WERI-Rb-1 (cell line): ENCODE measurements at regions not wholly inside any gene's neighbourhood (a gene's known extent, or its start where the extent isn't known, plus 50 kb on each side); places are given as distances from the start of the nearest gene placed in this dataset.

ENCODE experiments used
- DNase-seq: peaks from one replicate; pipeline ENCODE4 v3.0.0-alpha.2; 2020
- H3K27ac ChIP-seq: fragments of 250-450 bp; sonication (Bioruptor Pico); 2 replicates; pipeline ENCODE4 v1.5.1; 2020; ENCODE audit warnings: mild to moderate bottlenecking, moderate library complexity
- H3K27me3 ChIP-seq: fragments of 250-450 bp; sonication (Bioruptor Pico); 2 replicates; pipeline ENCODE4 v1.5.1; 2021; ENCODE audit warnings: mild to moderate bottlenecking, low read depth, moderate library complexity; ENCODE audit not compliant: insufficient read depth, severe bottlenecking
- H3K36me3 ChIP-seq: fragments of 250-450 bp; sonication (Bioruptor Pico); 2 replicates; pipeline ENCODE4 v1.5.1; 2020; ENCODE audit warnings: mild to moderate bottlenecking, moderate library complexity
- H3K4me3 ChIP-seq: 2 replicates; pipeline ENCODE4 v1.5.1; 2011; ENCODE audit warnings: low read depth, mild to moderate bottlenecking, control low read depth, low read length
- H3K9me3 ChIP-seq: fragments of 250-450 bp; sonication (Bioruptor Pico); 2 replicates; pipeline ENCODE4 v1.5.1; 2021; ENCODE audit warnings: mild to moderate bottlenecking, moderate library complexity; ENCODE audit not compliant: severe bottlenecking
- TF ChIP-seq, protein P1 (sequence below): IDR thresholded peaks from 2 replicates; pipeline ENCODE4 v1.5.1; 2011; ENCODE audit warnings: low read depth, mild to moderate bottlenecking, control low read depth, inconsistent platforms, low read length

GRCh38 chr6:15990179-15990578, 138.7 kb upstream of the MYLIP start:
- Histone ChIP-seq H3K27ac (no peak overlapping the region), H3K9me3 (no peaks in the 10 kb centered on the region), H3K4me3 (no peak overlapping the region), H3K27me3 (no peaks in the 10 kb centered on the region), H3K36me3 (no peaks in the 10 kb centered on the region)
- no peak for DNase-seq
- TF ChIP-seq, protein P1, sequence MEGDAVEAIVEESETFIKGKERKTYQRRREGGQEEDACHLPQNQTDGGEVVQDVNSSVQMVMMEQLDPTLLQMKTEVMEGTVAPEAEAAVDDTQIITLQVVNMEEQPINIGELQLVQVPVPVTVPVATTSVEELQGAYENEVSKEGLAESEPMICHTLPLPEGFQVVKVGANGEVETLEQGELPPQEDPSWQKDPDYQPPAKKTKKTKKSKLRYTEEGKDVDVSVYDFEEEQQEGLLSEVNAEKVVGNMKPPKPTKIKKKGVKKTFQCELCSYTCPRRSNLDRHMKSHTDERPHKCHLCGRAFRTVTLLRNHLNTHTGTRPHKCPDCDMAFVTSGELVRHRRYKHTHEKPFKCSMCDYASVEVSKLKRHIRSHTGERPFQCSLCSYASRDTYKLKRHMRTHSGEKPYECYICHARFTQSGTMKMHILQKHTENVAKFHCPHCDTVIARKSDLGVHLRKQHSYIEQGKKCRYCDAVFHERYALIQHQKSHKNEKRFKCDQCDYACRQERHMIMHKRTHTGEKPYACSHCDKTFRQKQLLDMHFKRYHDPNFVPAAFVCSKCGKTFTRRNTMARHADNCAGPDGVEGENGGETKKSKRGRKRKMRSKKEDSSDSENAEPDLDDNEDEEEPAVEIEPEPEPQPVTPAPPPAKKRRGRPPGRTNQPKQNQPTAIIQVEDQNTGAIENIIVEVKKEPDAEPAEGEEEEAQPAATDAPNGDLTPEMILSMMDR, result no peak

DNA sequence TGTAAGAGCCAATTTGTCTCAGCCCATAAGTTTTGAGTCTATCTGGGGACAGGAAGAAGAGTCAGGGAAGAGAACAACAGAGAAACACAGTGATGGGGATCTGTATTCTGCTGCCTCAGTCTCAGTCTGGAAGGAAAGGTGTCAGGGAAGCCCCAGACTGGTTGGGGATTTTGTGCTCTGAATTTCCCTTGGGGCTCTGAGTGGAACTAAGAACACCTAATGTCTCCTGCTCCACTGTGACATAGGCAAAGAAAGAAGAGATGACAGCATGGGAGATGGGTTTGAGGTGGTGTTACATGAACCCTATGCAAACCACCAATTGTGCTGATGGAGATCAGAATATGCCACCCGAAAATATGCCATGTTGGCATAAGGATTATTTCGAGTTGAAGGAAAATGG, 139.5 kb upstream of the MYLIP start:
- no peak for DNase-seq
- Histone ChIP-seq H3K9me3 (no peaks in the 10 kb centered on the region), H3K4me3 (no peak overlapping the region), H3K36me3 (no peaks in the 10 kb centered on the region), H3K27ac (no peak overlapping the region), H3K27me3 (no peaks in the 10 kb centered on the region)
- TF ChIP-seq, protein P1, result no peak

GRCh38 chr6:15987569-15987968, 141.3 kb upstream of the MYLIP start:
- no peaks in the 10 kb centered on the region for H3K27me3 ChIP-seq
- no peak overlapping the region for H3K27ac ChIP-seq
- H3K9me3 ChIP-seq, result no peaks in the 10 kb centered on the region
- TF ChIP-seq, protein P1, result no peak
- no peak for DNase-seq
- H3K36me3 ChIP-seq, result no peaks in the 10 kb centered on the region
- no peak overlapping the region for H3K4me3 ChIP-seq

- H3K36me3 ChIP-seq, result no peaks in the 10 kb centered on the region
- no peak overlapping the region for H3K4me3 ChIP-seq
- no peaks in the 10 kb centered on the region for H3K9me3 ChIP-seq
- H3K27me3 ChIP-seq, result no peaks in the 10 kb centered on the region
- H3K27ac ChIP-seq, result no peak overlapping the region
- no peak for DNase-seq
- TF ChIP-seq, protein P1, result no peak
These were observed 142.8 kb upstream of the MYLIP start for GRCh38 chr6:15986027-15986629.

DNA sequence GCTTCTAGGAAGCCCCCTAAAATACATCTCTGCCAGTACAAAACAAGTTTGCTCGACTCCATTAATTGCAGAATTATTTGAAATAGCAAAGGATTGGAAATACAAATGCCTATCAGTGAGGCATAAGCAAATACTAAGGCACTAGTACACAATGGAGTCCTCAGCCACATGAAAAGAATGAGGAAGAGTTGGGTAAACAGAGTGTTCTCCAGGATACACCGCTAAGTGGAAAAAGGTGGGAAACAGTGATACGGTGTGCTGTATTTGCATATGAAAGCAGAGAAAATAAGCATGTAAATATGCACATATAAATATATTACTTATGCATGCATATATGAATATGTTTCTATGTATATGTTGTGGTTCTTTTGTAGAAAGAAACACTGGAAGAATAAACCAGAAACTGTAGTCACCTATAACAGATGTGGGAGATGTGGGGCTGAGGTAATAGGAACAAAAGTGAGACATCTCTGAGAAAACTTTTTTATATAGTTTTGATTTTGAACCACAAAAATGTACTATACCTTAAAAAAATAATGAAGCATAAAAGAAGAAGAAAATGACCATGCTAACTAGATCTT, 143.4 kb upstream of the MYLIP start:
- TF ChIP-seq, protein P1, result no peak
- DNase-seq, result no peak
- no peak overlapping the region for H3K4me3 ChIP-seq

GRCh38 chr6:15981956-15982355, 146.9 kb upstream of the MYLIP start:
- Histone ChIP-seq H3K27me3 (no peaks in the 10 kb centered on the region), H3K9me3 (no peaks in the 10 kb centered on the region), H3K36me3 (no peaks in the 10 kb centered on the region), H3K4me3 (no peak overlapping the region), H3K27ac (no peak overlapping the region)
- TF ChIP-seq, protein P1, result no peak
- DNase-seq, result no peak

More for the DNA sequence above, 143.4 kb upstream of the MYLIP start:
- H3K27ac ChIP-seq, result no peak overlapping the region
- H3K27me3 ChIP-seq, result no peaks in the 10 kb centered on the region
- no peaks in the 10 kb centered on the region for H3K9me3 ChIP-seq
- no peaks in the 10 kb centered on the region for H3K36me3 ChIP-seq
